ENCODE measurements at regions not wholly inside any gene's neighbourhood (a gene's known extent, or its start where the extent isn't known, plus 50 kb on each side); places are given as distances from the start of the nearest gene placed in this dataset.
"Not testable (repeated sequence)": the region's sequence is repeated elsewhere in the genome, so short reads cannot be mapped to it uniquely, and the experiment has no call there.

- H3K9me3 Mint-ChIP-seq (ENCODE audit: insufficient read depth); POLR2A ChIA-PET; ATAC-seq; CTCF ChIA-PET; DNase-seq; H3K27me3 Mint-ChIP-seq (ENCODE audit: low read depth); H3K4me3 Mint-ChIP-seq; H3K4me1 Mint-ChIP-seq (ENCODE audit: low read depth); H3K36me3 Mint-ChIP-seq (ENCODE audit: low read depth); H3K27ac Mint-ChIP-seq: not testable (repeated sequence)
Observed at GRCh38 chr10:22119575-22119974, 98.2 kb downstream of the EBLN1 start.

GRCh38 chr10:22111705-22112104, 106.1 kb downstream of the EBLN1 start:
- ChIA-PET POLR2A (no interaction called here), CTCF (no interaction called here)
- peaks cover 3% of the 10 kb centered on the region for H3K4me1 Mint-ChIP-seq (ENCODE audit: low read depth)
- DNase-seq (no peak), ATAC-seq (no peak)
- no peaks in the 10 kb centered on the region for H3K9me3 Mint-ChIP-seq (ENCODE audit: insufficient read depth)
- H3K4me3 Mint-ChIP-seq, result no peak overlapping the region
- no peak overlapping the region for H3K27ac Mint-ChIP-seq
- no peaks in the 10 kb centered on the region for H3K36me3 Mint-ChIP-seq (ENCODE audit: low read depth)
- peaks cover 4% of the 10 kb centered on the region for H3K27me3 Mint-ChIP-seq (ENCODE audit: low read depth)

- no peak overlapping the region for H3K27ac Mint-ChIP-seq
- H3K9me3 Mint-ChIP-seq (ENCODE audit: insufficient read depth), result no peaks in the 10 kb centered on the region
- CTCF ChIA-PET, result no interaction called here
- no peak overlapping the region for H3K4me3 Mint-ChIP-seq
- POLR2A ChIA-PET, result no interaction called here
- ATAC-seq (no peak), DNase-seq (no peak)
- no peaks in the 10 kb centered on the region for H3K36me3 Mint-ChIP-seq (ENCODE audit: low read depth)
- H3K4me1 Mint-ChIP-seq (ENCODE audit: low read depth), result peaks cover 3% of the 10 kb centered on the region
- H3K27me3 Mint-ChIP-seq (ENCODE audit: low read depth), result peaks cover 4% of the 10 kb centered on the region
Observed at GRCh38 chr10:22111260-22111659, 106.6 kb downstream of the EBLN1 start.

DNA sequence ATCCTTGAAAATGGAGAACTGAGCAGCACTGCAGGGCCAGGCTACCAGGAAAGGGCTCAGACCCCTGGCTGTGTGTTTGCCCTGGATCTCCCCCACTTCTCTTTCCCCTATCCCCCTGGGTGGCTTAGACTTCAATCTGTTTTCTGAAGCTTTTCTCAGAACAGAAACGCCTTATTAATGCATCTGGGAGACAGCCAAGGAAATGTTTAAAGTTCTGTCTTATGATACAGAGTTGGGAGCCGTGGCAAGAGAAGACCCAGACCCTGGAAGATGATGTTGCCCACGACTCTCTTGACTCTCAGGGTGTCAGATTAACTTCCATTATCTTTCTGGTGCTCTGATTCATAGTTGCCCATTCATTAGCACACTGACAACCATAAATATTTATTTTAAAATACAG, 107.1 kb downstream of the EBLN1 start:
- CTCF ChIA-PET, result no interaction called here
- no peak overlapping the region for H3K27ac Mint-ChIP-seq

DNA sequence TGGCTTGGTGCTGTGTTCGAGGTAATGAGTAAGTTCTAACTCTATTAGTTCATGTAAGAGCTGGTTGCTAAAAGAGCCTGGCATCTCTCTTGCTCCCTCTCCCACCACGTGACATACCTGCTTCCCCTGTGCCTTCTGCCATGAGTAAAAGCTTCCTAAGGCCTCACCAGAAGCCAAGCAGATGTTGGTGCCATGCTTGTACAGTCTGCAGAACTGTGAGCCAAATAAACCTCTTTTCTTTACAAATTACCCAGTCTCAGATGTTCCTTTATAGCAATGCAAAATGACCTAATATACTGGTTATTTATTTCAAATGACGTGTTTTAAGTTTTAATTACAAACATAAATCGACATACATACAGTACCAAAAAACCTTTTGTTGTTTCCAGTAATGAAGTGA, 101.7 kb upstream of the DNAJC1 start:
- Mint-ChIP-seq H3K36me3 (ENCODE audit: low read depth) (no peaks in the 10 kb centered on the region), H3K9me3 (ENCODE audit: insufficient read depth) (no peaks in the 10 kb centered on the region), H3K27ac (no peak overlapping the region)

More for the DNA sequence above, 107.1 kb downstream of the EBLN1 start:
- Mint-ChIP-seq H3K4me3 (no peak overlapping the region), H3K4me1 (ENCODE audit: low read depth) (peaks cover 3% of the 10 kb centered on the region), H3K27me3 (ENCODE audit: low read depth) (peaks cover 2% of the 10 kb centered on the region), H3K9me3 (ENCODE audit: insufficient read depth) (no peaks in the 10 kb centered on the region), H3K36me3 (ENCODE audit: low read depth) (no peaks in the 10 kb centered on the region)
- POLR2A ChIA-PET, result no interaction called here
- no peak for DNase-seq
- no peak for ATAC-seq

GRCh38 chr10:22103701-22104470, 100.4 kb upstream of the DNAJC1 start:
- POLR2A ChIA-PET, result no interaction called here
- Mint-ChIP-seq H3K36me3 (ENCODE audit: low read depth) (no peaks in the 10 kb centered on the region), H3K4me1 (ENCODE audit: low read depth) (no peaks in the 10 kb centered on the region), H3K27ac (no peak overlapping the region), H3K9me3 (ENCODE audit: insufficient read depth) (no peaks in the 10 kb centered on the region), H3K27me3 (ENCODE audit: low read depth) (peaks cover 2% of the 10 kb centered on the region), H3K4me3 (no peak overlapping the region)
- DNase-seq (no peak), ATAC-seq (no peak)
- CTCF ChIA-PET, result interaction anchor here (0.8 to 2.1 kb wide), 5 partner anchors 30 to 886 kb away, joined by 3 to 11 read pairs (median 3); no protein-coding TSS in a partner anchor

More for the DNA sequence above, 101.7 kb upstream of the DNAJC1 start:
- POLR2A ChIA-PET, result no interaction called here
- ATAC-seq (no peak), DNase-seq (no peak)
- CTCF ChIA-PET, result interaction anchor here (0.6 kb wide), 1 partner anchor 633 kb away, joined by 3 read pairs; no protein-coding TSS in a partner anchor
- Mint-ChIP-seq H3K4me3 (no peak overlapping the region), H3K4me1 (ENCODE audit: low read depth) (no peaks in the 10 kb centered on the region), H3K27me3 (ENCODE audit: low read depth) (peaks cover 2% of the 10 kb centered on the region)

- H3K9me3 Mint-ChIP-seq (ENCODE audit: insufficient read depth), result no peaks in the 10 kb centered on the region
- no peaks in the 10 kb centered on the region for H3K36me3 Mint-ChIP-seq (ENCODE audit: low read depth)
- ATAC-seq (no peak), DNase-seq (no peak)
- H3K27ac Mint-ChIP-seq, result no peak overlapping the region
- no peak overlapping the region for H3K4me3 Mint-ChIP-seq
- no peaks in the 10 kb centered on the region for H3K27me3 Mint-ChIP-seq (ENCODE audit: low read depth)
- H3K4me1 Mint-ChIP-seq (ENCODE audit: low read depth), result no peaks in the 10 kb centered on the region
- POLR2A ChIA-PET, result no interaction called here
- CTCF ChIA-PET, result no interaction called here
Observed at GRCh38 chr10:22097696-22098095, 94.2 kb upstream of the DNAJC1 start.

DNA sequence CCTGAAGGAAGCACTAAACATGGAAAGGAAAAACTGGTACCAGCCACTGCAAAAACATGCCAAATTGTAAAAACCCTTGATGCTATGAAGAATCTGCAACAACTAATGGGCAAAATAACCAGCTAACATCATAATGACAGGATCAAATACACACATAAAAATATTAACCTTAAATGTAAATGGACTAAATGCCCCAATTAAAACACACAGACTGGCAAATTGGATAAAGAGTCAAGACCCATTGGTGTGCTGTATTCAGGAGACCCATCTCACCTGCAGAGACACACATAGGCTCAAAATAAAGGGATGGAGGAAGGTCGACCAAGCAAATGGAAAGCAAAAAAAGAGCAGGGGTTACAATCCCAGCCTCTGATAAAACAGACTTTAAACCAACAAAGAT, 87.7 kb upstream of the DNAJC1 start:
- ATAC-seq; H3K9me3 Mint-ChIP-seq (ENCODE audit: insufficient read depth); H3K27me3 Mint-ChIP-seq (ENCODE audit: low read depth); POLR2A ChIA-PET; H3K36me3 Mint-ChIP-seq (ENCODE audit: low read depth); DNase-seq; CTCF ChIA-PET; H3K4me1 Mint-ChIP-seq (ENCODE audit: low read depth); H3K27ac Mint-ChIP-seq; H3K4me3 Mint-ChIP-seq: not testable (repeated sequence)

GRCh38 chr10:22087402-22087738, 83.8 kb upstream of the DNAJC1 start:
- Mint-ChIP-seq H3K27ac (no peak overlapping the region), H3K9me3 (ENCODE audit: insufficient read depth) (no peaks in the 10 kb centered on the region), H3K36me3 (ENCODE audit: low read depth) (no peaks in the 10 kb centered on the region), H3K4me1 (ENCODE audit: low read depth) (no peaks in the 10 kb centered on the region), H3K27me3 (ENCODE audit: low read depth) (peaks cover 13% of the 10 kb centered on the region), H3K4me3 (no peak overlapping the region)
- ATAC-seq (no peak), DNase-seq (no peak)
- CTCF ChIA-PET, result no interaction called here
- POLR2A ChIA-PET, result no interaction called here

DNA sequence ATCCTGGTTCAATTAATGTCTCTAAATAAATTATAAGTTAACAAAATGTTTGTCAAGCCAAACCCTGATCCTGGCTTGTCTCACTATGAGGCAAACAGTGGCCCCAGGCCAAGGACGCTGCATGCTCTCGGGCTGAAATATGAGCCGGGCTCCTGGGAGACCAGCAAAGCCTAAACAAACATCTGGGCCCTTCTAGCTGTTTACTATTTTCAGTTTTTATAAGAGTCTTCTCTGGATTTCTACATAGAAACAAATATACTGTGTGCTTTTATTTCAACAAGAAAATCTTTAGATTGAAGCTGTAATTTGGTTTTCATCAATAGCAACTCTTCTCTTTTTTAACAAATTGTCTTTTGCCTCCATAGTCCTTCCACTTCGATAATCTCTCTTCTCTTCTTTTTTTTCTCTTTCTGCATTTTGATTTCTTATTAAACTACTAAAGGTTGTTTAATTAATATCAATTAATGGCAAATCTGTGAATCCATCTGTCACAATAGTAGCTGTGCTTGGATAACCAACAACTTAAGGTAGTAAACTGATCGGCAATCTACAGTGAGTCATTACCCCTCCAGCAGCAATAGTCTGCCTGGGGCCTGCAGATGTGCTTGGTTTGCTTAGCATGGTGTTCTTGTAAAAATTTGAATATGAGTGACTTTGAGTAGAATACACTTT, 83.3 kb upstream of the DNAJC1 start:
- Mint-ChIP-seq H3K36me3 (ENCODE audit: low read depth) (no peaks in the 10 kb centered on the region), H3K9me3 (ENCODE audit: insufficient read depth) (no peaks in the 10 kb centered on the region), H3K4me1 (ENCODE audit: low read depth) (no peaks in the 10 kb centered on the region), H3K4me3 (no peak overlapping the region), H3K27ac (no peak overlapping the region), H3K27me3 (ENCODE audit: low read depth) (peaks cover 11% of the 10 kb centered on the region)
- POLR2A ChIA-PET, result no interaction called here
- CTCF ChIA-PET, result no interaction called here
- ATAC-seq (no peak), DNase-seq (no peak)

DNA sequence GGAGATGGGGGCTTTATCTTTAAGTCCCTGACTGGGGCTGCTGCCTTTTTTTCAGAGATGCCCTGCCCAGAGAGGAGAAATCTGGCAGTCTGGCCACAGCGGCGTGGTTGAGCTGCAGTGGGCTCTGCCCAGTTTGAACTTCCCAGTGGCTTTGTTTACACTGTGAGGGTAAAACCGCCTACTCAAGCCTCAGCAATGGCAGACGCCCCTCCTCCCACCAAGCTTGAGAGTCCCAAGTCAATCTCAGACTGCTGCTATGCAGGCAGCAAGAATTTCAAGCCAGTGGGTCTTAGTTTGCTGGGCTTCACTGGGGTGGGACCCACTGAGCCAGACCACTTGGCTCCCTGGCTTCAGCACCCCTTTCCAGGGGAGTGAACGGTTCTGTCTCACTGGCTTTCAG, 76.4 kb upstream of the DNAJC1 start:
- CTCF ChIA-PET; ATAC-seq; DNase-seq; H3K9me3 Mint-ChIP-seq (ENCODE audit: insufficient read depth); POLR2A ChIA-PET; H3K4me1 Mint-ChIP-seq (ENCODE audit: low read depth); H3K4me3 Mint-ChIP-seq; H3K27ac Mint-ChIP-seq; H3K27me3 Mint-ChIP-seq (ENCODE audit: low read depth); H3K36me3 Mint-ChIP-seq (ENCODE audit: low read depth): not testable (repeated sequence)

DNA sequence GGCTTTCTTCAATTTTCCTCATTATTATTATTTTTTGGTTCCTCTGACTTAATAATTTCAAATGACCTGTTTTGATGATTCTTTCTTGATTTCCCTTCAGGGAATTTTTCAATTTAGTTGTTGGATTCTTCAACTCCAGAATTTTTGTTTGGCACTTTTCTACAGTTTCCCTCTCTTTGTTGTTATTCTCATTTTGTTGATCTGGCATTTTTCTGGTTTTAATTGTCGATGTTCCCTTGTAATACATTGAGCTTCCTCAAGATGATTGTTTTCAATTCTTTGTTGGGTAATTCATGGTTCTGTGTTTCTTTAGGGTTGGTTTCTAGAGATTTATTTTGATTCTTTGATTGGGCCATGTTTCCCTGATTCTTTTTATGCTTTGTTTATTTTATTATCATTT, 67.8 kb upstream of the DNAJC1 start:
- Mint-ChIP-seq H3K4me1 (ENCODE audit: low read depth) (no peaks in the 10 kb centered on the region), H3K27ac (no peak overlapping the region), H3K9me3 (ENCODE audit: insufficient read depth) (no peaks in the 10 kb centered on the region), H3K36me3 (ENCODE audit: low read depth) (no peaks in the 10 kb centered on the region), H3K4me3 (no peak overlapping the region), H3K27me3 (ENCODE audit: low read depth) (peaks cover 4% of the 10 kb centered on the region)
- ATAC-seq, result no peak
- POLR2A ChIA-PET, result no interaction called here
- CTCF ChIA-PET, result no interaction called here
- no peak for DNase-seq

- Mint-ChIP-seq H3K27ac (no peak overlapping the region), H3K4me3 (no peak overlapping the region), H3K36me3 (ENCODE audit: low read depth) (no peaks in the 10 kb centered on the region), H3K9me3 (ENCODE audit: insufficient read depth) (no peaks in the 10 kb centered on the region), H3K27me3 (ENCODE audit: low read depth) (peaks cover 4% of the 10 kb centered on the region), H3K4me1 (ENCODE audit: low read depth) (no peaks in the 10 kb centered on the region)
- no peak for ATAC-seq
- ChIA-PET POLR2A (no interaction called here), CTCF (no interaction called here)
- DNase-seq, result no peak
Observed at GRCh38 chr10:22067091-22067490, 63.6 kb upstream of the DNAJC1 start.

Measured in activated CD8-positive, alpha-beta T cell treated with anti-CD3 and anti-CD28 coated beads, Interleukin-2, amount 10 ng/mL, durations not matched to agents 7 days and 5 days (primary cell).